ENCODE measurements at regions not wholly inside any gene's neighbourhood (a gene's known extent, or its start where the extent isn't known, plus 50 kb on each side); places are given as distances from the start of the nearest gene placed in this dataset.
A peak's percentile ranks its signal among the peaks of the same experiment; 100 is the strongest.
"Not testable (repeated sequence)": the region's sequence is repeated elsewhere in the genome, so short reads cannot be mapped to it uniquely, and the experiment has no call there.

GRCh38 chr19:27815985-27816384 lies 1397.0 kb downstream of the UQCRFS1 start:
- Histone ChIP-seq H3K27ac (no peak overlapping the region), H3K4me1 (no peaks in the 10 kb centered on the region), H3K36me3 (no peaks in the 10 kb centered on the region), H3K9me3 (peaks cover 0 to 26% of the 10 kb centered on the region in 2 donors), H3K4me3 (no peak overlapping the region), H3K27me3 (no peaks in the 10 kb centered on the region)
- intact Hi-C loops (cut with DNase I), result no loop called here
- DNase-seq (no peak), ATAC-seq (no peak)
- no peak for TF ChIP-seq CTCF (IDR thresholded peaks at IDR 0.05)

- H3K27me3 ChIP-seq; H3K4me3 ChIP-seq; ATAC-seq; intact Hi-C loops (cut with DNase I); H3K4me1 ChIP-seq; H3K36me3 ChIP-seq; DNase-seq; H3K27ac ChIP-seq: not testable (repeated sequence)
- peaks cover 0 to 31% of the 10 kb centered on the region in 2 donors for H3K9me3 ChIP-seq
Observed at GRCh38 chr19:27814834-27815233, 1398.1 kb downstream of the UQCRFS1 start.

GRCh38 chr19:27814274-27814673 lies 1398.7 kb downstream of the UQCRFS1 start:
- DNase-seq; H3K4me1 ChIP-seq; H3K27me3 ChIP-seq; ATAC-seq; H3K4me3 ChIP-seq; H3K36me3 ChIP-seq; intact Hi-C loops (cut with DNase I); H3K27ac ChIP-seq: not testable (repeated sequence)
- peaks cover 0 to 31% of the 10 kb centered on the region in 2 donors for H3K9me3 ChIP-seq

GRCh38 chr19:27806471-27807070 lies 1406.4 kb downstream of the UQCRFS1 start:
- ATAC-seq (no peak), DNase-seq (no peak)
- H3K4me1 ChIP-seq, result no peaks in the 10 kb centered on the region
- intact Hi-C loops (cut with DNase I), result no loop called here
- no peak for TF ChIP-seq CTCF (IDR thresholded peaks at IDR 0.05)
- H3K27me3 ChIP-seq, result no peaks in the 10 kb centered on the region
- H3K4me3 ChIP-seq, result no peak overlapping the region
- H3K36me3 ChIP-seq, result peaks cover 0 to 31% of the 10 kb centered on the region in 2 donors
- H3K9me3 ChIP-seq, result peaks cover 0 to 8% of the 10 kb centered on the region in 2 donors
- no peak overlapping the region for H3K27ac ChIP-seq

GRCh38 chr19:27805848-27806247 lies 1407.1 kb downstream of the UQCRFS1 start:
- Histone ChIP-seq H3K9me3 (peaks cover 0 to 8% of the 10 kb centered on the region in 2 donors), H3K4me3 (no peak overlapping the region), H3K27me3 (no peaks in the 10 kb centered on the region), H3K27ac (no peak overlapping the region), H3K4me1 (no peaks in the 10 kb centered on the region), H3K36me3 (peaks cover 0 to 31% of the 10 kb centered on the region in 2 donors)
- intact Hi-C loops (cut with DNase I), result no loop called here
- TF ChIP-seq CTCF (IDR thresholded peaks at IDR 0.05), result no peak
- ATAC-seq (no peak), DNase-seq (peak in 1 of 4 donors; percentile 72)

- peak in 1 of 2 donors; percentile 19 for TF ChIP-seq CTCF (IDR thresholded peaks at IDR 0.05)
- DNase-seq, ATAC-seq: not testable (repeated sequence)
Observed at GRCh38 chr19:27802293-27802692, 1410.7 kb downstream of the UQCRFS1 start.

More at GRCh38 chr19:27802293-27802692, 1410.7 kb downstream of the UQCRFS1 start:
- peaks cover 0 to 48% of the 10 kb centered on the region in 2 donors for H3K36me3 ChIP-seq
- intact Hi-C loops (cut with DNase I); H3K9me3 ChIP-seq; H3K4me3 ChIP-seq; H3K27me3 ChIP-seq; H3K27ac ChIP-seq; H3K4me1 ChIP-seq: not testable (repeated sequence)

Data from left lung (tissue), 4 donors.